MCF 10A (cell line): ENCODE measurements at regions not wholly inside any gene's neighbourhood (a gene's known extent, or its start where the extent isn't known, plus 50 kb on each side); places are given as distances from the start of the nearest gene placed in this dataset.

Experiments used
- BruUV-seq: library from RNA; stranded (reverse); fragments of 400-500 nt; replicated peaks from 2 replicates; lab custom pipeline; 2021; lab: Mats Ljungman, UMichigan
- CTCF ChIA-PET: fragments of 300-600 bp; sonication (Branson Sonifier 250); formaldehyde crosslinking; extraction: SDS; loops from one replicate; lab custom pipeline; 2021; ENCODE audit warnings: antibody characterized with exemption, inconsistent platforms; lab: Yijun Ruan, JAX
- POLR2A ChIA-PET: fragments of 300-600, 350-650 bp; sonication (Branson Sonifier 250); formaldehyde crosslinking; extraction: SDS; loops from one replicate; lab custom pipeline; 2020; ENCODE audit warnings: antibody characterized with exemption, inconsistent platforms; lab: Yijun Ruan, JAX
- DNase-seq: peaks from one replicate; pipeline ENCODE4 v3.0.0-alpha.2; 2018; ENCODE audit not compliant: unreplicated experiment
- H3K27ac Mint-ChIP-seq: one replicate; pipeline ENCODE4 v1.8.0; 2022; ENCODE audit warnings: mild to moderate bottlenecking, low read depth, mixed read lengths; ENCODE audit not compliant: unreplicated experiment
- H3K27me3 Mint-ChIP-seq: one replicate; pipeline ENCODE4 v1.8.0; 2022; ENCODE audit warnings: mixed read lengths; ENCODE audit not compliant: insufficient read depth, unreplicated experiment
- H3K36me3 Mint-ChIP-seq: one replicate; pipeline ENCODE4 v1.8.0; 2022; ENCODE audit warnings: mild to moderate bottlenecking, moderate library complexity, mixed read lengths; ENCODE audit not compliant: insufficient read depth, unreplicated experiment
- H3K4me1 Mint-ChIP-seq: one replicate; pipeline ENCODE4 v1.8.0; 2022; ENCODE audit warnings: mixed read lengths; ENCODE audit not compliant: insufficient read depth, unreplicated experiment
- H3K4me3 Mint-ChIP-seq: one replicate; pipeline ENCODE4 v1.8.0; 2022; ENCODE audit warnings: mild to moderate bottlenecking, moderate library complexity, mixed read lengths; ENCODE audit not compliant: unreplicated experiment
- H3K9me3 Mint-ChIP-seq: one replicate; pipeline ENCODE4 v1.8.0; 2022; ENCODE audit warnings: mixed read lengths; ENCODE audit not compliant: unreplicated experiment
- CTCF ChIP-seq: fragments of 200-600 bp; IDR thresholded peaks from one replicate; pipeline ENCODE4 v1.8.0; 2022; ENCODE audit warnings: antibody characterized with exemption, mild to moderate bottlenecking; ENCODE audit not compliant: unreplicated experiment
- intact Hi-C: fragments of 100-400 bp; cut with micrococcal nuclease; formaldehyde crosslinking; loops from 2 replicates; pipeline ENCODE4 v1.14.1; 2022

- Mint-ChIP-seq H3K27ac (no peak overlapping the region), H3K4me1 (no peaks in the 10 kb centered on the region), H3K27me3 (no peaks in the 10 kb centered on the region), H3K4me3 (no peak overlapping the region), H3K9me3 (no peaks in the 10 kb centered on the region), H3K36me3 (no peaks in the 10 kb centered on the region)
- BruUV-seq: no TSS peak
- CTCF ChIA-PET: interaction anchor here (0.6 kb wide), 1 partner anchor 12 kb away, joined by 3 read pairs; no protein-coding TSS in a partner anchor
- intact Hi-C loops: no loop called here
- POLR2A ChIA-PET: interaction anchor here (0.7 kb wide), 1 partner anchor 26 kb away, joined by 3 read pairs; no protein-coding TSS in a partner anchor
- TF ChIP-seq CTCF: no peak
- DNase-seq: no peak
Observed at GRCh38 chr13:48852911-48853727, 122.6 kb upstream of the FNDC3A start.

- CTCF ChIA-PET: no interaction called here
- DNase-seq: no peak
- Mint-ChIP-seq H3K36me3 (no peaks in the 10 kb centered on the region), H3K27me3 (no peaks in the 10 kb centered on the region), H3K4me3 (no peak overlapping the region), H3K27ac (no peak overlapping the region), H3K9me3 (no peaks in the 10 kb centered on the region), H3K4me1 (no peaks in the 10 kb centered on the region)
- intact Hi-C loops: no loop called here
- no TSS peak for BruUV-seq
- TF ChIP-seq CTCF: no peak
- POLR2A ChIA-PET: no interaction called here
Observed at GRCh38 chr13:48853728-48854102, 122.0 kb upstream of the FNDC3A start.

DNA sequence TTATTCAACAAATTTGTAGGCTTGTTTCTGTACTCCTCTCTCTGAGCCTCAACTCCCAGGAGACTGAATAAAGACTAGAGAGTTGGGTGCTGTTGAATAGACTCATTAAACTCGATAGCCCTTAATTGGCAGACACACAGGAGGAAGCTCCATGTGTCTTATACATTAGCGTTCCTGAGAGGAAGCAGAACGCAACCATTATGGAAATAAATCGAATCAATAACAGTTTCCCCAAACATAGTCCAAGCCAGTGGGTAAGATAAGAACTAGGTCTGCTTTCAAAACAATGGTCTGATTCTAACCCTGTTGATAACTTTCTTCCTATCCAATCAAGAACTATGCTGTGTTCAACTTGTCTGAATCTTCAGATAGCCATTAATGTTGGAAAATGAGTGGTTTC is 118.1 kb upstream of the FNDC3A start:
- Mint-ChIP-seq H3K4me1 (no peaks in the 10 kb centered on the region), H3K9me3 (no peaks in the 10 kb centered on the region), H3K4me3 (no peak overlapping the region), H3K36me3 (no peaks in the 10 kb centered on the region), H3K27me3 (no peaks in the 10 kb centered on the region), H3K27ac (no peak overlapping the region)
- no TSS peak for BruUV-seq
- ChIA-PET POLR2A (no interaction called here), CTCF (no interaction called here)
- intact Hi-C loops: no loop called here
- no peak for TF ChIP-seq CTCF
- DNase-seq: no peak

GRCh38 chr13:48858122-48858902 is 117.4 kb upstream of the FNDC3A start:
- BruUV-seq: no TSS peak
- ChIA-PET POLR2A (interaction anchor here (0.7 kb wide), 1 partner anchor 25 kb away, joined by 3 read pairs; no protein-coding TSS in a partner anchor), CTCF (no interaction called here)
- Mint-ChIP-seq H3K27ac (no peak overlapping the region), H3K9me3 (no peaks in the 10 kb centered on the region), H3K4me3 (no peak overlapping the region), H3K27me3 (no peaks in the 10 kb centered on the region), H3K36me3 (no peaks in the 10 kb centered on the region), H3K4me1 (no peaks in the 10 kb centered on the region)
- DNase-seq: no peak
- no peak for TF ChIP-seq CTCF
- intact Hi-C loops: no loop called here
